ENCODE measurements at regions not wholly inside any gene's neighbourhood (a gene's known extent, or its start where the extent isn't known, plus 50 kb on each side); places are given as distances from the start of the nearest gene placed in this dataset.

DNA sequence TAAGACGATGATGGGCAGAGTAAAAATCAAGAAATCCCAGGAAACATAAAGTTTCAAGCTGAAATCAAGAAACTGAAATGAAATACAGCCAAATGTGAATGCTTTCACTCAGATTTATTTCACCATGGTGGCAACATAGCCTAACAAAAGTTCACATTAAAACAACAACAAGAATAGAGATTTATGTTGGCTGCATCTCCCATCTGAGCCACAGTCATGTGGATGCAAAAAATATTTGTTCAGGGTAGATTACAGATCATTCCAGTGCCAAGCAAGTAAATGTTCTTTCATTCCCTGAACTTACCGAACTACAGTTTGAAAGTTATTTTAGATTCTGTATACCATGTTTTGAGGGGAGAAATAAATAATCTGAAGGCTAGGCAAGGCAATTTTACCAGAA lies 159.9 kb upstream of the TMTC1 start:
- H3K14ac ChIP-seq (replicated peaks; ENCODE audit: low read depth, low read length), result no peak overlapping the region
- no peak overlapping the region for H3K4ac ChIP-seq (ENCODE audit: low read depth, low read length)
- no peak overlapping the region for H3K4me3 ChIP-seq (ENCODE audit: insufficient read depth, low read depth, low read length)
- dilution Hi-C loops (cut with HindIII; ENCODE audit: low sequenced_read_pairs, unreplicated experiment) (no loop called here), in situ Hi-C loops (cut with MboI; ENCODE audit: low sequenced_read_pairs) (no loop called here), intact Hi-C loops (cut with micrococcal nuclease) (no loop called here)
- no peaks in the 10 kb centered on the region for H4K20me1 ChIP-seq (ENCODE audit: insufficient read depth, low read length)
- H3K27ac ChIP-seq (ENCODE audit: insufficient read depth, low read length), result no peak overlapping the region
- no peak overlapping the region for H2BK20ac ChIP-seq (ENCODE audit: low read depth, low read length)
- no peaks in the 10 kb centered on the region for H3K36me3 ChIP-seq (ENCODE audit: control insufficient read depth, insufficient read depth, low read length)
- no peak for DNase-seq
- no peaks in the 10 kb centered on the region for H3K4me1 ChIP-seq (ENCODE audit: control insufficient read depth, insufficient read depth, low read length)
- no peak overlapping the region for H2AFZ ChIP-seq (replicated peaks; ENCODE audit: low read length, poor library complexity)
- no peaks in the 10 kb centered on the region for H3K9me1 ChIP-seq (ENCODE audit: insufficient read depth, low read length)
- no peak overlapping the region for H4K91ac ChIP-seq (ENCODE audit: insufficient read depth, low read depth, low read length)
- H2BK15ac ChIP-seq (ENCODE audit: low read depth, low read length), result no peak overlapping the region
- H2AK9ac ChIP-seq (replicated peaks; ENCODE audit: low read depth, low read length, poor library complexity), result no peak overlapping the region
- no peak overlapping the region for H3K4me2 ChIP-seq (ENCODE audit: low read depth, low read length)
- no peaks in the 10 kb centered on the region for H3K27me3 ChIP-seq (ENCODE audit: control insufficient read depth, insufficient read depth, low read length)
- ChIA-PET POLR2A (ENCODE audit: unreplicated experiment) (no interaction called here), CTCF (no interaction called here)
- no peak overlapping the region for H4K5ac ChIP-seq (ENCODE audit: low read depth, low read length)
- no peak for ATAC-seq (ENCODE audit: low read depth)
- no peak overlapping the region for H2BK5ac ChIP-seq (ENCODE audit: low read depth, low read length, poor library complexity, severe bottlenecking)
- TF ChIP-seq MXI1 (IDR thresholded peaks at IDR 0.05; ENCODE audit: borderline replicate concordance, low read depth, low read length), result no peak
- no peak overlapping the region for H2BK120ac ChIP-seq (ENCODE audit: low read depth, low read length)
- H3K56ac ChIP-seq (ENCODE audit: extremely low read depth, insufficient read depth, low read length), result no peak overlapping the region
- BruUV-seq (replicated peaks), result no TSS peak
- no peak overlapping the region for H3K18ac ChIP-seq (ENCODE audit: low read depth, low read length)
- WGBS, 2 experiments (ENCODE audit: extremely low coverage in 2 of 2, insufficient read length in 1 of 2), result 20% methylated on average over 1 of the region's 2 CpGs; no CpG with 5 or more reads in 1 of the 2 experiments
- H4K8ac ChIP-seq (ENCODE audit: low read depth in 2 of 2, low read length in 2 of 2), result no peak overlapping the region
- H3K9me3 ChIP-seq (ENCODE audit: control insufficient read depth, insufficient read depth, low read length), result peaks cover 3% of the 10 kb centered on the region
- H3K23ac ChIP-seq (ENCODE audit: low read depth, low read length), result no peak overlapping the region
- H2AK5ac ChIP-seq (ENCODE audit: low read depth, low read length), result no peak overlapping the region
- H3K79me1 ChIP-seq (ENCODE audit: low read depth in 1 of 2, low read length in 2 of 2), result no peaks in the 10 kb centered on the region
- no peak overlapping the region for H3K9ac ChIP-seq (ENCODE audit: low read depth, low read length)
